ENCODE measurements at regions not wholly inside any gene's neighbourhood (a gene's known extent, or its start where the extent isn't known, plus 50 kb on each side); places are given as distances from the start of the nearest gene placed in this dataset.
A peak's percentile ranks its signal among the peaks of the same experiment; 100 is the strongest.
"Not testable (repeated sequence)": the region's sequence is repeated elsewhere in the genome, so short reads cannot be mapped to it uniquely, and the experiment has no call there.

GRCh38 chr10:9035355-9035754 lies 980.9 kb downstream of the GATA3 start:
- DNase-seq (ENCODE audit: low spot score) = no peak

- no peak for DNase-seq (ENCODE audit: low spot score)
Observed at GRCh38 chr10:9036711-9037204, 982.3 kb downstream of the GATA3 start.

- no peak for DNase-seq (ENCODE audit: low spot score)
Observed at GRCh38 chr10:9038146-9038714, 983.7 kb downstream of the GATA3 start.

- no peak for DNase-seq (ENCODE audit: low spot score)
Observed at GRCh38 chr10:9043466-9043865, 989.0 kb downstream of the GATA3 start.

GRCh38 chr10:9045311-9045710 lies 990.8 kb downstream of the GATA3 start:
- no peak for DNase-seq (ENCODE audit: low spot score)

- no peak for DNase-seq (ENCODE audit: low spot score)
Observed at GRCh38 chr10:9051328-9051974, 997.0 kb downstream of the GATA3 start.

- DNase-seq (ENCODE audit: low spot score) = no peak
Observed at GRCh38 chr10:9052767-9053166, 998.3 kb downstream of the GATA3 start.

- DNase-seq (ENCODE audit: low spot score) = no peak
Observed at GRCh38 chr10:9056521-9056920, 1002.0 kb downstream of the GATA3 start.

GRCh38 chr10:9057293-9057692 lies 1002.8 kb downstream of the GATA3 start:
- not testable (repeated sequence) for DNase-seq (ENCODE audit: low spot score)

- DNase-seq (ENCODE audit: low spot score) = no peak
Observed at GRCh38 chr10:9060314-9060713, 1005.8 kb downstream of the GATA3 start.

GRCh38 chr10:9061871-9062270 lies 1007.4 kb downstream of the GATA3 start:
- DNase-seq (ENCODE audit: low spot score) = no peak

- DNase-seq (ENCODE audit: low spot score) = no peak
Observed at GRCh38 chr10:9066152-9066551, 1011.7 kb downstream of the GATA3 start.

GRCh38 chr10:9068003-9068402 lies 1013.5 kb downstream of the GATA3 start:
- no peak for DNase-seq (ENCODE audit: low spot score)

GRCh38 chr10:9069136-9069535 lies 1014.6 kb downstream of the GATA3 start:
- no peak for DNase-seq (ENCODE audit: low spot score)

- no peak for DNase-seq (ENCODE audit: low spot score)
Observed at GRCh38 chr10:9075420-9075819, 1020.9 kb downstream of the GATA3 start.

- no peak for DNase-seq (ENCODE audit: low spot score)
Observed at GRCh38 chr10:9076066-9076465, 1021.6 kb downstream of the GATA3 start.

- no peak for DNase-seq (ENCODE audit: low spot score)
Observed at GRCh38 chr10:9081253-9081652, 1026.8 kb downstream of the GATA3 start.

GRCh38 chr10:9081961-9082360 lies 1027.5 kb downstream of the GATA3 start:
- DNase-seq (ENCODE audit: low spot score) = peak; percentile 63

GRCh38 chr10:9091530-9092093 lies 1037.1 kb downstream of the GATA3 start:
- peak; percentile 61 for DNase-seq (ENCODE audit: low spot score)

- DNase-seq (ENCODE audit: low spot score) = no peak
Observed at GRCh38 chr10:9096288-9096687, 1041.8 kb downstream of the GATA3 start.

- no peak for DNase-seq (ENCODE audit: low spot score)
Observed at GRCh38 chr10:9097206-9097990, 1042.9 kb downstream of the GATA3 start.

GRCh38 chr10:9097991-9098306 lies 1043.5 kb downstream of the GATA3 start:
- DNase-seq (ENCODE audit: low spot score) = no peak

GRCh38 chr10:9102026-9102425 lies 1047.5 kb downstream of the GATA3 start:
- DNase-seq (ENCODE audit: low spot score) = no peak

Measured in activated CD4-positive, alpha-beta T cell treated with anti-CD3 and anti-CD28 coated beads, Interleukin-2, Interleukin-4, amounts not matched to agents 100 ng/mL and 50 ng/mL, durations not matched to agents 16 hours and 8 hours (primary cell).